Astrocyte (in vitro differentiated cells and primary cell): ENCODE measurements at regions not wholly inside any gene's neighbourhood (a gene's known extent, or its start where the extent isn't known, plus 50 kb on each side); places are given as distances from the start of the nearest gene placed in this dataset.

Experiments
- DNase-seq: peaks from one replicate; pipeline ENCODE4 v3.0.0-alpha.2; 2010; ENCODE audit warnings: low read depth
- FAIRE-seq: peaks from 2 replicates; lab custom pipeline; 2011; peaks lifted over from hg19 to GRCh38; lab: Jason Lieb, UNC
- H2AFZ ChIP-seq: 2 replicates; pipeline ENCODE4 v1.6.0; 2012; ENCODE audit warnings: low read depth, low read length, inconsistent platforms
- H3K27ac ChIP-seq: 2 replicates; pipeline ENCODE4 v1.5.1; 2011; ENCODE audit warnings: low read depth, low read length, inconsistent platforms
- H3K27me3 ChIP-seq: 2 replicates; pipeline ENCODE4 v1.6.0; 2011; ENCODE audit warnings: low read length, inconsistent platforms; ENCODE audit not compliant: insufficient read depth
- H3K36me3 ChIP-seq: 2 replicates; pipeline ENCODE4 v1.5.1; 2011; ENCODE audit warnings: low read length, inconsistent platforms; ENCODE audit not compliant: insufficient read depth
- H3K4me1 ChIP-seq: 2 replicates; pipeline ENCODE4 v1.5.1; 2011; ENCODE audit warnings: low read length, inconsistent platforms; ENCODE audit not compliant: insufficient read depth
- H3K4me2 ChIP-seq: 2 replicates; pipeline ENCODE4 v1.6.0; 2012; ENCODE audit warnings: low read length, inconsistent platforms
- H3K4me3 ChIP-seq: 2 replicates; pipeline ENCODE4 v1.5.1; 2011; ENCODE audit warnings: low read depth, mild to moderate bottlenecking, low read length, inconsistent platforms; ENCODE audit not compliant: insufficient read depth
- H3K79me2 ChIP-seq: 2 replicates; pipeline ENCODE4 v1.6.0; 2012; ENCODE audit warnings: mild to moderate bottlenecking, low read length, inconsistent platforms; ENCODE audit not compliant: insufficient read depth
- H3K9ac ChIP-seq: 2 replicates; pipeline ENCODE4 v1.6.0; 2012; ENCODE audit warnings: mild to moderate bottlenecking, low read length, inconsistent platforms
- H3K9me3 ChIP-seq: 2 replicates; pipeline ENCODE4 v1.5.1; 2012; ENCODE audit warnings: low read depth, mild to moderate bottlenecking, low read length, inconsistent platforms; ENCODE audit not compliant: insufficient read depth
- H4K20me1 ChIP-seq: 2 replicates; pipeline ENCODE4 v1.6.0; 2012; ENCODE audit warnings: low read length, inconsistent platforms; ENCODE audit not compliant: insufficient read depth
- H3K27ac Mint-ChIP-seq: one replicate; pipeline ENCODE4 v1.8.0; 2021; ENCODE audit warnings: mild to moderate bottlenecking, mixed read lengths; ENCODE audit not compliant: unreplicated experiment
- H3K27me3 Mint-ChIP-seq: one replicate; pipeline ENCODE4 v1.8.0; 2021; ENCODE audit warnings: low read depth, mixed read lengths; ENCODE audit not compliant: unreplicated experiment
- H3K36me3 Mint-ChIP-seq: one replicate; pipeline ENCODE4 v1.8.0; 2021; ENCODE audit warnings: low read depth, mixed read lengths; ENCODE audit not compliant: unreplicated experiment
- H3K4me1 Mint-ChIP-seq: one replicate; pipeline ENCODE4 v1.8.0; 2021; ENCODE audit warnings: low read depth, mixed read lengths; ENCODE audit not compliant: unreplicated experiment
- H3K4me3 Mint-ChIP-seq: one replicate; pipeline ENCODE4 v1.8.0; 2021; ENCODE audit warnings: mild to moderate bottlenecking, moderate library complexity, mixed read lengths; ENCODE audit not compliant: unreplicated experiment
- H3K9me3 Mint-ChIP-seq: one replicate; pipeline ENCODE4 v1.8.0; 2021; ENCODE audit warnings: mild to moderate bottlenecking, mixed read lengths; ENCODE audit not compliant: unreplicated experiment
- EZH2 ChIP-seq: IDR thresholded peaks from 2 replicates; pipeline ENCODE4 v1.6.1; 2012; ENCODE audit warnings: mild to moderate bottlenecking, low read length, inconsistent platforms; ENCODE audit not compliant: insufficient read depth
- TF ChIP-seq, protein P1 (sequence below): IDR thresholded peaks from 2 replicates; pipeline ENCODE4 v1.5.1; 2011; ENCODE audit warnings: low read depth, mild to moderate bottlenecking, inconsistent platforms, low read length, moderate library complexity; ENCODE audit not compliant: insufficient read depth

DNA sequence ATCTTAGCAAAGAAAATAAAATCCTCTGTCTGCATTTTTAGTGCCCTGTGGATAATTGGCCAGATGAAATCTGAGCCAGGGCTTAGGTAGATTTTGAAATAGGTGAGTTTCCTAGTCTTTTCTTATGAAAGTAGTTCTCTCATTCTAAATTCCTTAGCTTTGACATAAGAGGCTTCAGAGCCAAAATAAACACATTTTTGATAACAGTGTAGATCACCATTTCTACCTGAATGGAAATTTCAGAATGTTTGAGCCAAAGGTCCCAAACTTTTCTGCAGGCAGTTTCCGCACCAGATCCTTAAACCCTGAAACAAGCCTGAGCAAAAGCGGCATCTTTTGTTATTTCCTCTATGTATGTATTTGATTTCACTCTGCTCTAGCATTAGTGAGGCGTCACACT, 551.2 kb downstream of the EFNB2 start:
- Mint-ChIP-seq H3K27me3 (no peaks in the 10 kb centered on the region), H3K9me3 (no peaks in the 10 kb centered on the region), H3K4me3 (no peak overlapping the region), H3K4me1 (peaks cover 5% of the 10 kb centered on the region), H3K27ac (no peak overlapping the region), H3K36me3 (no peaks in the 10 kb centered on the region)
- no peaks in the 10 kb centered on the region for H3K9me3 ChIP-seq
- no peaks in the 10 kb centered on the region for H3K79me2 ChIP-seq
- FAIRE-seq (no peak), DNase-seq (no peak)
- no peaks in the 10 kb centered on the region for H3K27me3 ChIP-seq
- no peak for TF ChIP-seq EZH2
- TF ChIP-seq, protein P1, sequence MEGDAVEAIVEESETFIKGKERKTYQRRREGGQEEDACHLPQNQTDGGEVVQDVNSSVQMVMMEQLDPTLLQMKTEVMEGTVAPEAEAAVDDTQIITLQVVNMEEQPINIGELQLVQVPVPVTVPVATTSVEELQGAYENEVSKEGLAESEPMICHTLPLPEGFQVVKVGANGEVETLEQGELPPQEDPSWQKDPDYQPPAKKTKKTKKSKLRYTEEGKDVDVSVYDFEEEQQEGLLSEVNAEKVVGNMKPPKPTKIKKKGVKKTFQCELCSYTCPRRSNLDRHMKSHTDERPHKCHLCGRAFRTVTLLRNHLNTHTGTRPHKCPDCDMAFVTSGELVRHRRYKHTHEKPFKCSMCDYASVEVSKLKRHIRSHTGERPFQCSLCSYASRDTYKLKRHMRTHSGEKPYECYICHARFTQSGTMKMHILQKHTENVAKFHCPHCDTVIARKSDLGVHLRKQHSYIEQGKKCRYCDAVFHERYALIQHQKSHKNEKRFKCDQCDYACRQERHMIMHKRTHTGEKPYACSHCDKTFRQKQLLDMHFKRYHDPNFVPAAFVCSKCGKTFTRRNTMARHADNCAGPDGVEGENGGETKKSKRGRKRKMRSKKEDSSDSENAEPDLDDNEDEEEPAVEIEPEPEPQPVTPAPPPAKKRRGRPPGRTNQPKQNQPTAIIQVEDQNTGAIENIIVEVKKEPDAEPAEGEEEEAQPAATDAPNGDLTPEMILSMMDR = no peak
- no peaks in the 10 kb centered on the region for H3K4me1 ChIP-seq
- H3K27ac ChIP-seq = no peak overlapping the region
- H4K20me1 ChIP-seq = no peaks in the 10 kb centered on the region
- H3K4me3 ChIP-seq = no peak overlapping the region
- no peak overlapping the region for H3K9ac ChIP-seq
- no peak overlapping the region for H3K4me2 ChIP-seq
- H3K36me3 ChIP-seq = no peaks in the 10 kb centered on the region
- no peak overlapping the region for H2AFZ ChIP-seq

DNA sequence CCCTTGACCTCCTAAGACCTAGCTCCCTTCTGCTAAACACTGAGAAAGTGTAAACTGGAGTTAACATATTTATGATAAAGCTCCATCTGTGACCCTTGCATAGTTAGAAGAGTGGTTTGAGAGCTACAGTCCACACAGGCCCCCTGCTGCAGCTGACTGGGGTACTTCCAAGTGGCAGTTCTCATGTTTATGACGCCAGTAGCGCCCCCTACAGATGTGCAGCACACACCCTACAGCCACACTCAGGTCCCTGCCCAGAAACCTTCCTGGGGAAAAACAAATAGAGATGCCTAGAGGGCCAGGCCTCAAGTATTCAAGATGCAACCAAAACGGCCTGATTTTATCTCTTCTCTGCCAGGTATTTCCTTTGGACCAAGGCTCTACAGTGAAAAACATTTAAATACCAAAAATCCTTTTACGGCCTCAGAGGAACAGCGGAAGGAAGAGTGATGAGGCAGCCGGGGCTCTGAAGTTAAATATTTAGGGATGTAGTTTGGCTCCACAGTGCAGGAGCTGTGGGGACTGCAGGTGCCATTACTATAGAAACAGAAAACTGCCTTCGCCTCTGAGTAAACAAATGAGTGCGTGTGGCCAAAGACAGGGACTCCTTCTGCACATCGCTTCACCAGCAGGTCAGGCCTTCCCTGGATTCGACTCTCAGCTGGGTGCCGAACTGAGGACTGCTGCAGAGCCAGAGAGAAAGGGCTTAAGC, 553.1 kb downstream of the EFNB2 start:
- no peak overlapping the region for H3K4me2 ChIP-seq
- no peaks in the 10 kb centered on the region for H3K27me3 Mint-ChIP-seq
- no peak for FAIRE-seq
- no peak overlapping the region for H3K4me3 ChIP-seq
- H3K4me1 ChIP-seq = no peaks in the 10 kb centered on the region
- no peak overlapping the region for H3K27ac ChIP-seq
- no peak overlapping the region for H2AFZ ChIP-seq
- H3K79me2 ChIP-seq = no peaks in the 10 kb centered on the region
- H3K4me1 Mint-ChIP-seq = peaks cover 5% of the 10 kb centered on the region
- no peaks in the 10 kb centered on the region for H3K36me3 ChIP-seq
- no peak for DNase-seq
- no peaks in the 10 kb centered on the region for H3K9me3 Mint-ChIP-seq
- no peak for TF ChIP-seq EZH2
- TF ChIP-seq, protein P1 = no peak
- no peak overlapping the region for H3K9ac ChIP-seq
- no peaks in the 10 kb centered on the region for H3K9me3 ChIP-seq
- H4K20me1 ChIP-seq = no peaks in the 10 kb centered on the region
- no peak overlapping the region for H3K4me3 Mint-ChIP-seq
- H3K27me3 ChIP-seq = no peaks in the 10 kb centered on the region
- no peaks in the 10 kb centered on the region for H3K36me3 Mint-ChIP-seq
- no peak overlapping the region for H3K27ac Mint-ChIP-seq

DNA sequence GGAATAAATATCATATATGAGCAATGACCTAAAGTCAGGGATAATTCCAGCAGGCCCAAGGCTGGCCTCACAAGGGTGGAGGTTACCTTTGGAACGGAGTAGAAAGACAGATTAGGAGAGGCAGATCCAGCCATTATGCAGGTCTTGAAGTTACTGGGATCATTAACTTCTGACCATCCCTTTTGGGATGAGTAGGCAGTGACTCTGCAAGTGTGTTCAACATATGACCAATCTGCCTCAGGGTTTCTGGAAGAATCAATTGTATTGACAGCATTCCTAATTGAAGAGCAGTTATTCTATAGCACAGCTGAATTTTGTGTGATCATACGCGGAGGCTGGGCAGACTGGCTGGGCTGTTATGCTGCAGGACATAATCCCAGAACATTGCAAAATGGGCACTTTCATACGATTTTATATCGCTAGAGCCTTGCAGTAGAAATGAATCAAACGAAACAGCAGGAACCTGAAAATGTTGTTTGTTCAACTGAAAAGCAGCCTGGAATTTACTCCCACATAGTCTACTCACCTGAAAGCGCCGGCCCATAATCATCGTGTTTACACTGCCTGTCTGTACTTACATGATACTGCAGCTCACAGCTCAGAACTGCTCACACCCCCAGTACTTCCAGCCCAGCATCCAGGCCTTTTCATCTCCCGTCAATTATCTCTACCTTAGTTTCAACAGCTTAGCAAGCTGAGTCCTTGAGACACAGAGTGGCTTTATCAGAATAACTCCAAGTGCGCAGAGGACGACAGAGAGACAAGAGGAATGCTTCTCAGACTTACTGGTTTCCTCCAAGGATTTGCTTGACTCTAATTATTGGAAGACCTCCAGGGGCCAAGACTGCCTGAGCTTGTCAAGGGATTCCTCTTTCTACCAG, 556.1 kb downstream of the EFNB2 start:
- H4K20me1 ChIP-seq = no peaks in the 10 kb centered on the region
- Mint-ChIP-seq H3K36me3 (no peaks in the 10 kb centered on the region), H3K27ac (no peak overlapping the region), H3K9me3 (peaks cover 6% of the 10 kb centered on the region), H3K4me3 (no peak overlapping the region), H3K4me1 (peaks cover 5% of the 10 kb centered on the region), H3K27me3 (no peaks in the 10 kb centered on the region)
- H3K27ac ChIP-seq = no peak overlapping the region
- H3K4me2 ChIP-seq = no peak overlapping the region
- H3K4me1 ChIP-seq = no peaks in the 10 kb centered on the region
- H3K9ac ChIP-seq = no peak overlapping the region
- TF ChIP-seq EZH2 = no peak
- no peaks in the 10 kb centered on the region for H3K79me2 ChIP-seq
- no peak for FAIRE-seq
- H3K4me3 ChIP-seq = no peak overlapping the region
- H3K36me3 ChIP-seq = no peaks in the 10 kb centered on the region
- no peaks in the 10 kb centered on the region for H3K9me3 ChIP-seq
- H2AFZ ChIP-seq = peak overlapping the region; percentile 20
- H3K27me3 ChIP-seq = no peaks in the 10 kb centered on the region
- DNase-seq = no peak
